GM12891 (cell line): ENCODE measurements at regions not wholly inside any gene's neighbourhood (a gene's known extent, or its start where the extent isn't known, plus 50 kb on each side); places are given as distances from the start of the nearest gene placed in this dataset.

ENCODE experiments used
- DNase-seq: peaks from one replicate; pipeline ENCODE4 v3.0.0; 2011; ENCODE audit warnings: low spot score; ENCODE audit not compliant: insufficient read length
- FAIRE-seq: peaks from 2 replicates; lab custom pipeline; 2011; peaks lifted over from hg19 to GRCh38; lab: Jason Lieb, UNC
- PAX5 ChIP-seq: IDR thresholded peaks from 2 replicates; pipeline ENCODE4 v1.6.1; 2011; ENCODE audit warnings: low read length, moderate library complexity, mild to moderate bottlenecking; ENCODE audit not compliant: insufficient read depth, severe bottlenecking
- POLR2A ChIP-seq: IDR thresholded peaks from 2 replicates; pipeline ENCODE4 v1.6.1; 2011; ENCODE audit warnings: low read depth, low read length, control low read depth
- POLR2AphosphoS5 ChIP-seq: IDR thresholded peaks from 2 replicates; pipeline ENCODE4 v1.6.1; 2011; ENCODE audit warnings: low read depth, low read length, control low read depth
- POU2F2 ChIP-seq: IDR thresholded peaks from 2 replicates; pipeline ENCODE4 v1.6.1; 2011; ENCODE audit warnings: low read depth, mild to moderate bottlenecking, control low read depth, low read length, moderate library complexity
- SPI1 ChIP-seq: IDR thresholded peaks from 2 replicates; pipeline ENCODE4 v1.6.1; 2011; ENCODE audit warnings: low read depth, low read length, control low read depth
- TAF1 ChIP-seq: IDR thresholded peaks from 2 replicates; pipeline ENCODE4 v1.6.1; 2011; ENCODE audit warnings: low read depth, low read length, control low read depth

DNA sequence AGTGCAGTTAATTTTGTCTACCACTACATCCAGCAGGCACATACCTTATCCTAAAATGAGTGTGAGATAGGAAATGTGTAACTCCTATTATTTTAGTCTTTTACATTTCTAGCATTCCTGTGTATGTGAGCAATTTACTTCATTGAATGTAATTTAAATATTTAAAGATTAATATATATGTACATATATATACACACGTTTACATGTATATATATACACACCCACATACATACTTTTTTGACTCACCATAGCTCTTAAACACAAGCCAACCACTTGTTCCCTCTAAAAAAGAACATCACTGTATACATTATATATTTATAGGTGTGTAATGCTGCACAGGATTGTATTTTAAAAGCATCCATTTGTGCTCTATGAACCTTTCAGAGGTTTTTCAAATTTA, 425.6 kb upstream of the NECTIN3 start:
- DNase-seq (no peak), FAIRE-seq (no peak)
- TF ChIP-seq POLR2A (no peak), POU2F2 (no peak), PAX5 (no peak), POLR2AphosphoS5 (no peak), TAF1 (no peak), SPI1 (no peak)

DNA sequence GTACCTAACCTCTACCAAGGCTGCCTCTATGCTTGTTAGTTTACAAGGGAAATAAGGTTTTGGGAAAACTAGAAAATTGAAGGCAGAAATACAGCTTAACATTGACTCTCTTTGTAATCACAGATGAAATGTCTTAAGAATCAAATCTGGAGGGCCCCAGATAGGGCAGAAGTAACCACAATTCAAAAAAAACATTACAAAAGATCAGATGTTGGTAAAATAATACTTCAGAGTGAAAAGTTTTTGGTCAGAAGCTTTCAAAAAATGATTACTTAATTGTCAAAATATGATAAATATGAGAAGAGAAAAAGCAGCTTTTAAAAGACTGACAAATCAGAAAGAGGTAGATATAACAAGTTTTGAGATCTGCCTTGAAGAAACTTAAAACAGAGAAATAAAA, 425.1 kb upstream of the NECTIN3 start:
- no peak for DNase-seq
- FAIRE-seq, result no peak
- TF ChIP-seq POU2F2 (no peak), SPI1 (no peak), TAF1 (no peak), POLR2AphosphoS5 (no peak), POLR2A (no peak), PAX5 (no peak)

DNA sequence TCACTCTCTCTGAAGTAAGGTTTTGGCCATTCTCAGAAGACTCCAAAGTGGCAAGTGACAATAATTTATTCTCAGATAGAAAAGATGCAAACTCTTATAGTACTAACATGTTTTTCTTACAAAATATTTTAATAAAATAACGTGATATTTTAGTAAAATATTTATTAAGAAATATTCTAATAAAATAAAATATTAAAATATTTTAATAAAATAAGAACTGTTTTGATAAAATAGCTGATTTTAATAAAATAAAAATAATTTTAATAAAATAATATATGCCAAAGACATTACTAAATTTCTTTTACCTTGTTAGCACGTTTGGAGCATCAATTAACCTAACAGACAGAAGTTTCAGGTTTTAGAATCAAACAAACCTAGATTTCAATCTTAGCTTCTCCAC, 424.0 kb upstream of the NECTIN3 start:
- FAIRE-seq (no peak), DNase-seq (no peak)
- TF ChIP-seq POLR2A (no peak), PAX5 (no peak), POLR2AphosphoS5 (no peak)

DNA sequence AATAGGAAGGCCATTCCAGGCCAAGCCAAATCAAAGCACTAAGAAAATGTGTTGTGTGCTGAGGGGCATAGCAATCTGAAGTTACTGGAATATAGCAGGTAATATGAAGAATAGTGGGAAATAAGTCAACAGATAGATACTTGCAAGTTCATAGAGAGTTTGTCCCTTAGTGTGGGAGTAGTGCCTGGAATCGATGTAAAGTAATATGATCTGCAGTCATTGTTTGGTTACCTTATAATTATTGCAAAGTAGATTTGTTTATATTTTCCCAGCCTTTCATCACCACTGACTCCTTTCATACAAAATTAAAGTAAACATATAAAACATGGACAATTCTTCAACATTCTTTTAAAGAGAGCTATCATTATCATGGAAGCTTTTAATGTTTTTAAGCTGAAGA, 420.9 kb upstream of the NECTIN3 start:
- FAIRE-seq (no peak), DNase-seq (no peak)
- TF ChIP-seq POLR2AphosphoS5, result no peak
- TF ChIP-seq PAX5, result no peak
- TF ChIP-seq TAF1, result no peak
- TF ChIP-seq SPI1, result no peak
- no peak for TF ChIP-seq POU2F2
- TF ChIP-seq POLR2A, result no peak

DNA sequence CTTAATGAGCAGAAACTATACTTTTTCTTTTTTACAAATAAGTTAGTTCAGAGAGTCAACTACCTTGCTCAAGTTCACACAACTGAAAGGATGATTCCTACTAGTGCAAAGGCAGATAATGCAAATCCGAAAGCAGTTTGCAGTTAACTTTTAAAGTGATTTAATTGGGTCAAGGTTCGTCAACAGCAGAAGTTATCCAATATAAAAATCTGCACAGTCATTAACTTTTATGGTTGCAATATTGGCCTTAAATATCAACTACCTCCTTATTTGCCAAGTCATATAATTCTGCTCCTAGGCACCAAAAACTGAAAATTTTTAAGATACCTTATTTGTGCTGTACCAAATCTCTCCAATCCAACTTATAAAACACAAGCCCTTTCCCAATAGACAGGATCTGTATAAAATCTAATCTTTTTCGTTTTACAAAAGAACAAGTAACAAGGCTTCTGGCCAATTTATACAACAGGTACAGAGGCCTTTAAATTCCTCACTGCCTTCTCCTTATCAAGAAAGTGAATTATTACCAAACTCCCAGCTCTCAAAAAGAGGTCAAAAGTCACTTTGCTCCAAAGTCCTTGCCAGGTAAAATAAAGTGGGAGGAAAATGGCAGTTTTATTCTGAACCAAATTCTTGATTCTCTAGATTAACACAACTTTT, 416.6 kb upstream of the NECTIN3 start:
- FAIRE-seq, result no peak
- no peak for TF ChIP-seq POLR2AphosphoS5
- TF ChIP-seq SPI1, result no peak
- TF ChIP-seq PAX5, result no peak
- no peak for TF ChIP-seq TAF1
- TF ChIP-seq POU2F2, result no peak
- no peak for TF ChIP-seq POLR2A
- no peak for DNase-seq

DNA sequence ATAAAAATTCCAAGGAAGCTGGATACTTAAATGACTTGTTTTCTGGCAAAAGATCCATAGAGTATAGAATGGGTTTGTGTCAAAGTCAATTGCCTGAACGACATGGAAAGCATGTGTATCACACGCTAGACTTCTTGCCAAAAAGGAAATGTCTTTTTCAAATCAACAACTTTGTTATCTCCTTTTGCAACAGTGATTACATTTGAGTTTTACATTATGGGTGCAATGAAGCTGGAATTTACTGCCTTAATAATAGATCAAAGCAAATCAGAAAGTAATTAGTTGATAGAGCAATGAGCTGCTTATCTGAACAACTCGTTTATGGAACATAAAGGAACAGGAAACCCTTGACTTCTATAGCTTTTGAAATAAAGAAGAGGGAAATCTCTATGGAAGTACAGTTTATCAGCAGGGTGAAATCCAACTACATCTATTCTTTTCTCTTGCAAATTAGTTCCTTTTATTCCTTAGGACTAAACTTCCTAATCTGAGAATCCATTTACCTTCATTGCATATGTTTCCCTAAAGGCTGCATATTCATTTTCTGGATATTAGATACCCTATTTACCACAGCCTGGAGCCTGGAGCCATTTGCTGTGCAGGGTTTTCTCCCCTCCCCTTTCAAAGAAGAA, 415.1 kb upstream of the NECTIN3 start:
- FAIRE-seq (no peak), DNase-seq (no peak)
- TF ChIP-seq SPI1 (no peak), POLR2AphosphoS5 (no peak), POU2F2 (no peak), POLR2A (no peak), TAF1 (no peak), PAX5 (no peak)

DNA sequence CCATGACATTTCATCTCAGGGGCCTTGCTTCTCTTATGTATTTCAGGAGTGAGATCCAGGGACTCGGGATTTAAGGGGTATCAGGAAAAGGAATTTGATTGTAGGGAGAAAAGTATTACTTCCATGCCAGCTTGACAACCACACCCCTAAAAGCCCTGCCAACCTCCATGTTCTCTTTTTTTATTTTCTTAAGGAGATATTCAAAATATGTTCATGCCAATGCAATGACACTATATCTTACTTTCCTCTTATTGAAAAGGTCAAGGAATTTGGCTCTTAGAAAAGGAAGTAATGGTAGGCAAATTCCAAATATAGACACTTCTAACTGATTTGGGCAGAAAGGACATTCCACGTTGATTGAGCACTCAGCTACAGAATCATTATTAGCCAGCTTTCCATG, 407.5 kb upstream of the NECTIN3 start:
- TF ChIP-seq PAX5, result no peak
- no peak for TF ChIP-seq POU2F2
- no peak for TF ChIP-seq POLR2A
- no peak for TF ChIP-seq TAF1
- TF ChIP-seq SPI1, result no peak
- TF ChIP-seq POLR2AphosphoS5, result no peak
- DNase-seq, result no peak

DNA sequence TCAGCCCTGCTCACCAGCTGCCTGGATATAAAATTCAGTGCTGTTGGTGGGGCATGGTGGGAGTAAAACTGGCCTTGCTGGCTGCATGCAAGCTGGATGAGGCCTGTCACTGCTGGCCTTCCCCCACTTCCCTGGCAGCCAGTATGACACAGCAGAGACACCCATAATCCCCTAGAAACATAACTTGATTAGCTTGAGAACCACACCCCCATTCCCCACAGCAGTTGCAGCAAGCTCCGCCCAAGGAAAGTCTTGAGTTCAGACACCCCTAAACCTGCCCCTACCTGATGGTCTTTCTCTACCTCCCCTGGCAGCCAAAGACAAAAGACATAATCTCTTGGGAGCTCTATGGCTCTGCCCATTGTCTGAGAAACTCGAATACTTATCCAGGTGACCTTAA, 405.1 kb upstream of the NECTIN3 start:
- DNase-seq, result no peak
- TF ChIP-seq TAF1 (no peak), PAX5 (no peak)
- no peak for FAIRE-seq

More for the DNA sequence above, 407.5 kb upstream of the NECTIN3 start:
- no peak for FAIRE-seq

DNA sequence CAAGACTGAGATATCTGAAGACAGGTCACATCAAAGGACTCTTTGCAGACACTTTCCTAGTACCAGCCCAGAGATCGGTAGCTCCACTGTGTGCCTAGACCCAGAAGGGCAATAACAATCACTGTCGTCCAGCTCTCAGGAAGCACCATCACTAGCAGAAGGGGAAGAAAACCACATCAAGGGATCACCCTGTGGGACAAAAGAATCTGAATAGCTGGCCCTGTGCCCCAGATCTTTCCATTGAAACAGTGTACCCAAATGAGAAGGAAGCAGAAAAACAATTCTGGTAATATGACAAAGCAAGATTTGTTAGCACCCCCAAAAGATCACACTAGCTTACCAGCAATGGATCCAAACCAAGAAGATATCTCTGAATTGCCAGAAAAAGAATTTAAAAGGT, 404.4 kb upstream of the NECTIN3 start:
- FAIRE-seq, result no peak
- TF ChIP-seq POLR2A, result no peak
- TF ChIP-seq POU2F2, result no peak
- no peak for TF ChIP-seq POLR2AphosphoS5
- no peak for TF ChIP-seq SPI1
- no peak for TF ChIP-seq TAF1
- no peak for TF ChIP-seq PAX5
- no peak for DNase-seq

DNA sequence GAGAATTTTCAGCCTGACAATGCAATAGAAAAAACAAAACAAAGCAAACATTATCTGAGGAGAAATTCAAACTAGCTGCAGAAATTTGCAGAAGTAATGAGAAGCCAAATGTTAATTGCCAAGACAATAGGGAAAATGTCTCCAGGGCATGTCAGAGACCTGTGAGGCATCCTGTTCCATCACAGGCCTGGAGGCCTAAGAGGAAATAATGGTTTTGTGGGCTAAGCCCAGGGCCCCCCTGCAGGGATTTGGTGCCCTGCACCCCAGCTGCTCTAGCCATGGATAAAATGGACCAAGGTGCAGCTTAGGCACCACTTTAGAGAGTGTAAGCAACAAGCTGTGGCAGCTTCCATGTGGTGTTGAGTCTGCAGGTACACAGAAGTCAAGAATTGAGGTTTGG, 401.2 kb upstream of the NECTIN3 start:
- DNase-seq (no peak), FAIRE-seq (no peak)
- TF ChIP-seq POLR2A, result no peak
- TF ChIP-seq TAF1, result no peak
- no peak for TF ChIP-seq SPI1
- TF ChIP-seq PAX5, result no peak
- no peak for TF ChIP-seq POLR2AphosphoS5
- no peak for TF ChIP-seq POU2F2

DNA sequence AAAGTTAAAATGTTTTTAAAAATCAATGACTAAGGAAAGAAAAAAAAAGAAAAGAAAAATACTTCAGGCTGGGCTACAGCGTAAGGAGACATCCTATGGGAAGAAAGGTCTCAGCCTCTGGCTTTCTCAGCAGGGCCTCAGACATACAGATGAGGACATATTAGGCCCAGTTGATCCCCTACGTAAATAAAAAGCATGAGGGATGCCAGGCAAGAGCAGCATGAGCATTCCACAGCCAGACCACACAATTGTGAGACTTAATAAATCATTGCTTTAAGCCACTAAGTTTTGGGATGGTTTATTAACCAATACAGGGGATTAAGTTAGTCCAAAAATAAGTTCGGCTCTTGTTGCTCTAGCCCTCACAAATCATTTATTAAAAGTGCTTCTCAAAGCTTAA, 394.1 kb upstream of the NECTIN3 start:
- TF ChIP-seq PAX5 (no peak), TAF1 (no peak), SPI1 (no peak)
- DNase-seq (no peak), FAIRE-seq (no peak)
